Activated naive CD8-positive, alpha-beta T cell treated with anti-CD3 and anti-CD28 coated beads for 36 hours (primary cell): ENCODE measurements at regions not wholly inside any gene's neighbourhood (a gene's known extent, or its start where the extent isn't known, plus 50 kb on each side); places are given as distances from the start of the nearest gene placed in this dataset.
A peak's percentile ranks its signal among the peaks of the same experiment; 100 is the strongest.
"Not testable (repeated sequence)": the region's sequence is repeated elsewhere in the genome, so short reads cannot be mapped to it uniquely, and the experiment has no call there.

Experiments
- DNase-seq: peaks from one replicate; pipeline ENCODE4 v3.0.0; 2021
- H3K27ac Mint-ChIP-seq: one replicate; pipeline ENCODE4 v1.8.0; 2022; ENCODE audit warnings: mild to moderate bottlenecking, moderate library complexity, mixed read lengths
- H3K27me3 Mint-ChIP-seq: one replicate; pipeline ENCODE4 v1.8.0; 2022; ENCODE audit warnings: mild to moderate bottlenecking, mixed read lengths
- H3K36me3 Mint-ChIP-seq: one replicate; pipeline ENCODE4 v1.8.0; 2021; ENCODE audit warnings: mild to moderate bottlenecking, mixed read lengths
- H3K4me1 Mint-ChIP-seq: one replicate; pipeline ENCODE4 v1.8.0; 2021; ENCODE audit warnings: mixed read lengths
- H3K4me3 Mint-ChIP-seq: one replicate; pipeline ENCODE4 v1.8.0; 2022; ENCODE audit warnings: mild to moderate bottlenecking, moderate library complexity, mixed read lengths
- H3K9me3 Mint-ChIP-seq: one replicate; pipeline ENCODE4 v1.8.0; 2022; ENCODE audit warnings: mixed read lengths

DNA sequence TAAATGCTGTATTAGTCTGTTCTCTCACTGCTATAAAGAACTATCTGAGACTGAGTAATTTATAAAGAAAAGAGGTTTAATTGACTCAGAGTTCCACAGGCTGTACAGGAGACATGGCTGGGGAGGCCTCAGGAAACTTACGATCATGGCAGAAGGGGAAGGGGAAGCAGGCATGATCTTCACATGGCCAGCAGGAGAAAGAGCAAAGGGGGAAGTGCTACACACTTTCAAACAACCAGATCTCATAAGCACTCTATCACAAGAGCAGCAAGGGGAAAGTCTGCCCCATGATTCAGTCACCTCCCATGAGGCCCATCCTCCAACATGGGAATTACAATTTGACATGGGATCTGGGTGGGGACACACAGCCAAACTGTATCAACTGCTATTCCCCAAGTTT lies 367.8 kb upstream of the DPPA4 start:
- H3K4me1 Mint-ChIP-seq = peaks cover 18% of the 10 kb centered on the region
- H3K36me3 Mint-ChIP-seq, H3K27ac Mint-ChIP-seq, H3K4me3 Mint-ChIP-seq, DNase-seq, H3K27me3 Mint-ChIP-seq, H3K9me3 Mint-ChIP-seq: not testable (repeated sequence)

GRCh38 chr3:109707617-109708016 lies 370.3 kb upstream of the DPPA4 start:
- peaks cover 8% of the 10 kb centered on the region for H3K9me3 Mint-ChIP-seq

GRCh38 chr3:109713288-109713687 lies 375.9 kb upstream of the DPPA4 start:
- Mint-ChIP-seq H3K27ac (no peak overlapping the region), H3K4me3 (no peak overlapping the region), H3K4me1 (no peaks in the 10 kb centered on the region), H3K9me3 (peaks cover 3% of the 10 kb centered on the region), H3K36me3 (no peaks in the 10 kb centered on the region), H3K27me3 (peaks cover 21% of the 10 kb centered on the region)
- no peak for DNase-seq

More at GRCh38 chr3:109707617-109708016, 370.3 kb upstream of the DPPA4 start:
- H3K36me3 Mint-ChIP-seq = peaks cover 5% of the 10 kb centered on the region
- H3K27ac Mint-ChIP-seq = no peak overlapping the region
- peaks cover 16% of the 10 kb centered on the region for H3K27me3 Mint-ChIP-seq
- no peak overlapping the region for H3K4me3 Mint-ChIP-seq
- no peak for DNase-seq
- peaks cover 6% of the 10 kb centered on the region for H3K4me1 Mint-ChIP-seq

- Mint-ChIP-seq H3K27me3 (peaks cover 12% of the 10 kb centered on the region), H3K36me3 (no peaks in the 10 kb centered on the region), H3K27ac (no peak overlapping the region), H3K4me1 (no peaks in the 10 kb centered on the region), H3K4me3 (no peak overlapping the region), H3K9me3 (peaks cover 2% of the 10 kb centered on the region)
- no peak for DNase-seq
Measured at GRCh38 chr3:109715707-109716106, 378.4 kb upstream of the DPPA4 start.

DNA sequence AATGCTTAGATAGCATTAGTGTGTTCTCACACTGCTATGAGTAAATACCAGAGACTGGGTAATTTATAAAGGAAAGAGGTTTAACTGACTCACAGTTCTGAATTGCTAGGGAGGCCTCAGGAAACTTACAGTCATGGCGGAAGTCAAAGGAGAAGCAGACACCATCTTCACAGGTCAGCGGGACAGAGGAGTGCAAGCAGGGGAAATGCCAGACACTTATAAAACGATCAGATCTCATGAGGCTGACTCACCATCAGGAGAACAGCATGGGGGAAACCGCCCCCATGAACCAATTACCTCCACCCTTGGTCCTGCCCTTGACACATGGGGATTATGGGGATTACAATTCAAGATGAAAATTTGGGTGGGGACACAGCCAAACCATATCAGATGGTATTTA lies 381.5 kb upstream of the DPPA4 start:
- Mint-ChIP-seq H3K9me3 (peaks cover 2% of the 10 kb centered on the region), H3K36me3 (no peaks in the 10 kb centered on the region), H3K4me1 (peaks cover 6% of the 10 kb centered on the region), H3K4me3 (no peak overlapping the region), H3K27ac (no peak overlapping the region), H3K27me3 (peaks cover 5% of the 10 kb centered on the region)
- no peak for DNase-seq

GRCh38 chr3:109728861-109729494 lies 391.6 kb upstream of the DPPA4 start:
- Mint-ChIP-seq H3K27ac (no peak overlapping the region), H3K4me3 (no peak overlapping the region), H3K4me1 (peaks cover 6% of the 10 kb centered on the region)

DNA sequence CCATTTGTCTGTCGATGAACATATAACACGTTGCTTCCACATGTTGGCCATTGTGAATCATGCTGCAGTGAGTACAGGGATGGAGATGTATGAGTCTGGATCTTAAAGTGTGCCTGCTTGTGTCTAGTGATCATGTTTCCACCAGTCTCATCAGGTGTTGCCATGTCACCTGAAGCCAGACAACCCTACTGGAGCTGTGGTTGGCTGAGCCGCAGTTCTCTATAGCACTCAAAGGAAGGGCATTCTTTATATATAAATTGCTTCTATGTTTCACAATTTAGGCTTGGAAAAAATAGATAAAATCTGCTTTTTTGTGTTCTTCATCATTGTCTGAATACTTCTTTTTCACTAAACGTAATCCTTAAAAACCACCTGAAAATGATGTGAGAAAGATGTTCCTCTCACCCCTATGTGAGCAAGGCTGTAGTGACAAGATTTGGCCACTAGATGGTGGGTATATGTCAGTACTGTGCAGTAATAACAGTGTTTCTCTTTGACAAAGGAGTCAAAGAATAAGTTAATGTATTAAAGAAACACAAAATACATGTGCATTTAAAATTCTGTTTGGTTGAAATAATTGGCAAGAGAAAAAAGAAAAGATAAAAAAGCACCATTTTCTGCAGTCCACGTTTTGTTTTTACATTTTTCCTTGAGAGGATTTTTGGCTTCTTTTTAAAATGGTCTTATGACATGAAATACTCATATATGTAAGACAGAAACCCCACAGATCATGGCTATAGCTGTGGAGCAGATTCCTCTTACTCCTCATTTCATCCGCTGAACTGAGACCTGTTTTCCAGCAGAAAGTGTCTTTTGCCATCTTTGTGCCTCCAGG lies 394.5 kb upstream of the DPPA4 start:
- no peak overlapping the region for H3K4me3 Mint-ChIP-seq
- H3K4me1 Mint-ChIP-seq = peaks cover 6% of the 10 kb centered on the region
- DNase-seq = peak; percentile 21
- no peaks in the 10 kb centered on the region for H3K27me3 Mint-ChIP-seq
- H3K27ac Mint-ChIP-seq = no peak overlapping the region
- H3K36me3 Mint-ChIP-seq = peaks cover 6% of the 10 kb centered on the region
- H3K9me3 Mint-ChIP-seq = peaks cover 8% of the 10 kb centered on the region

More at GRCh38 chr3:109728861-109729494, 391.6 kb upstream of the DPPA4 start:
- Mint-ChIP-seq H3K36me3 (no peaks in the 10 kb centered on the region), H3K9me3 (peaks cover 2% of the 10 kb centered on the region), H3K27me3 (no peaks in the 10 kb centered on the region)
- DNase-seq = no peak

GRCh38 chr3:109743981-109744380 lies 406.6 kb upstream of the DPPA4 start:
- no peak for DNase-seq
- H3K27ac Mint-ChIP-seq = no peak overlapping the region
- H3K4me1 Mint-ChIP-seq = no peaks in the 10 kb centered on the region
- no peaks in the 10 kb centered on the region for H3K36me3 Mint-ChIP-seq
- peaks cover 1% of the 10 kb centered on the region for H3K9me3 Mint-ChIP-seq
- H3K27me3 Mint-ChIP-seq = no peaks in the 10 kb centered on the region
- H3K4me3 Mint-ChIP-seq = no peak overlapping the region

- Mint-ChIP-seq H3K27ac (no peak overlapping the region), H3K27me3 (no peaks in the 10 kb centered on the region), H3K4me1 (peaks cover 7% of the 10 kb centered on the region), H3K4me3 (no peak overlapping the region), H3K36me3 (peaks cover 2% of the 10 kb centered on the region), H3K9me3 (peaks cover 12% of the 10 kb centered on the region)
- DNase-seq = no peak
Measured at GRCh38 chr3:109772520-109772919, 435.2 kb upstream of the DPPA4 start.

DNA sequence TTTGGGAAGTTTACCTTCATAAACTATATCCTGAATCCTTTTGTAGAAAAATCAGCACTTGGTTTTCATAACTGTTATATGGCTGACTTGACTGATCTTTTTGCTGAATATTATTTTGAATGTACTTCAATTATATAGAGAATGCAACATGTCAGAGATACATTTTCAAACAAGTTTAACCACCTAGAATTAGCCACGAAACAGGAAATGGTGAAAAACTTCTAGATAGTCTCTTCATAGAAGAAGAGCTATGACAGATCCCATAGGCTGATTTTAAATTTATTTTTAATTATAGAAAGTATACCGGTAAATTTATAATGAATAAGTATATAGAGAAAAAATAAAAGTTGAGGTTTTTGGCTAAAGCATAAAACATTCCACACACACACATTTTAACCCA lies 436.8 kb upstream of the DPPA4 start:
- peaks cover 7% of the 10 kb centered on the region for H3K4me1 Mint-ChIP-seq
- peaks cover 2% of the 10 kb centered on the region for H3K36me3 Mint-ChIP-seq
- peaks cover 18% of the 10 kb centered on the region for H3K9me3 Mint-ChIP-seq
- no peak for DNase-seq
- no peak overlapping the region for H3K4me3 Mint-ChIP-seq
- no peak overlapping the region for H3K27ac Mint-ChIP-seq
- H3K27me3 Mint-ChIP-seq = no peaks in the 10 kb centered on the region

DNA sequence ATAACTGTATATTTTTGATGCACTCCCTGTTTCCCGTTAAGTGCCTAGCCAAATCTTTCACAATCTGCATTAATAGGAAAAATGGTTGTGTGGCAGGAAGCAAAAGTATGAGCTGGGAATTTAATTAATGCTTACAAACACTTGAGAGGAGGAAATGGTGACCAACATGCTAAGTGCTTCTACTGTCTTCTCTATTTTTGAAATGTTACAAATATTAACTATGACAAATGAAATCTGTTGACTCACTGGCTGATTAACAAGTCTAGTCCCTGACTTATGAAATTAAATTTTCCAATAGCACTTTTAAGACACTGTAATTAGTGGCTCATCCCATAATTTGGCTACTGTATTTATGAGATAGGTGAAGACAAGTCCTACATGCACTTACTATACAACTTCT lies 446.9 kb upstream of the DPPA4 start:
- no peak overlapping the region for H3K4me3 Mint-ChIP-seq
- peaks cover 8% of the 10 kb centered on the region for H3K36me3 Mint-ChIP-seq
- H3K27ac Mint-ChIP-seq = no peak overlapping the region
- no peaks in the 10 kb centered on the region for H3K27me3 Mint-ChIP-seq
- H3K4me1 Mint-ChIP-seq = peaks cover 2% of the 10 kb centered on the region
- no peak for DNase-seq
- H3K9me3 Mint-ChIP-seq = peaks cover 13% of the 10 kb centered on the region

- Mint-ChIP-seq H3K4me3 (no peak overlapping the region), H3K27me3 (no peaks in the 10 kb centered on the region), H3K4me1 (peaks cover 2% of the 10 kb centered on the region), H3K9me3 (peaks cover 11% of the 10 kb centered on the region), H3K36me3 (peaks cover 8% of the 10 kb centered on the region), H3K27ac (no peak overlapping the region)
- DNase-seq = no peak
Measured at GRCh38 chr3:109784852-109785631, 447.7 kb upstream of the DPPA4 start.

DNA sequence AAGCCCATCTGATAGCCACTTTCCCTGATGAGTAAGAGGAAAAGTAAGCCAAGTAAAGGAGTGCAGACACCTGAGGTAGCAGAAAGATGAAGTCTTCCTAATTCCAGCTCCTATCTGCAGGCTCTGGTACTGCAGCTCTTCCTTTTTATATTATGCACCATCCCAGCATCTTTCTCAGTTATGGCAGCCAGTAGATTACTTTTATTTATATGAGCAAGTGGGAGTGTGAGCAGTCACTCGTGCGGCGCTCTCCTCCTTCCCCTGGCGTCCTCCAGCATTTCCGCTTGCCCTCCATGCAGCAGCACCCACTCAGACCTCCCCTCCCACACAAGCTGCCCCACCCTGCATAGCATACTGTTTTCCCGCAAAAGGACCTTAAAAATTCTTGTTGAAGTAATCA lies 465.9 kb upstream of the DPPA4 start:
- no peak overlapping the region for H3K27ac Mint-ChIP-seq
- no peaks in the 10 kb centered on the region for H3K27me3 Mint-ChIP-seq
- no peak for DNase-seq
- H3K4me3 Mint-ChIP-seq = no peak overlapping the region
- peaks cover 16% of the 10 kb centered on the region for H3K36me3 Mint-ChIP-seq
- H3K4me1 Mint-ChIP-seq = peaks cover 35% of the 10 kb centered on the region
- peaks cover 19% of the 10 kb centered on the region for H3K9me3 Mint-ChIP-seq

GRCh38 chr3:109804697-109805096 lies 467.4 kb upstream of the DPPA4 start:
- H3K27me3 Mint-ChIP-seq = no peaks in the 10 kb centered on the region
- H3K27ac Mint-ChIP-seq = peak overlapping the region; percentile 0
- H3K4me1 Mint-ChIP-seq = peaks cover 37% of the 10 kb centered on the region
- peak overlapping the region; percentile 23 for H3K4me3 Mint-ChIP-seq
- H3K9me3 Mint-ChIP-seq = peaks cover 20% of the 10 kb centered on the region
- DNase-seq = no peak
- peaks cover 17% of the 10 kb centered on the region for H3K36me3 Mint-ChIP-seq

DNA sequence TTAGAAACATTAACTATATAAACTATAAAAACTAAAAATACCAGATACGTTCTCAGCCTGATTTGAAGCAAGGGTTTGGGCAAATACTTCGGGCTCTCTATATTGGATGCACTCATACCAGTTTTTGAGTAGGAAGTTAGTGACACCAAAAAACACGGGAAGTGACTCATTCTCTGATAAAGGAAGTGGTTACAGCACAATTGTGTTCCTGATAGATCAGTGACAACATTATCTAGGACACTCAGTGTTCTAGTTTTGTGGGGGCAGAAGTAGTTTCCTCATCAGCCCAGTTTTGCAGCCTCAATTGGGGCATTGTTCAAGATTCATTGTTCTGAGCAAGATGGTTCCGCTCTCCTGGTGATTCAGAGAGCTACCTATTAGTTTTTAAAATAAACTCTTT lies 469.6 kb upstream of the DPPA4 start:
- no peaks in the 10 kb centered on the region for H3K27me3 Mint-ChIP-seq
- peaks cover 37% of the 10 kb centered on the region for H3K4me1 Mint-ChIP-seq
- peaks cover 15% of the 10 kb centered on the region for H3K9me3 Mint-ChIP-seq
- peak overlapping the region; percentile 52 for H3K4me3 Mint-ChIP-seq
- peaks cover 17% of the 10 kb centered on the region for H3K36me3 Mint-ChIP-seq
- H3K27ac Mint-ChIP-seq = peak overlapping the region; percentile 87
- DNase-seq = peak; percentile 24
